Kasumi-1 (cell line): ENCODE measurements at regions not wholly inside any gene's neighbourhood (a gene's known extent, or its start where the extent isn't known, plus 50 kb on each side); places are given as distances from the start of the nearest gene placed in this dataset.

ENCODE experiments used
- DNase-seq, 2 experiments: peaks; one replicate each; lab custom pipeline; 2025; lab: John Stamatoyannopoulos, UW

- DNase-seq: no peak
Observed at GRCh38 chr1:225707824-225708223, 54.9 kb upstream of the ENAH start.

GRCh38 chr1:225709101-225709500 lies 56.2 kb upstream of the ENAH start:
- no peak for DNase-seq

- DNase-seq: no peak
Observed at GRCh38 chr1:225710804-225711203, 57.9 kb upstream of the ENAH start.

- no peak for DNase-seq
Observed at GRCh38 chr1:225711236-225711937, 58.5 kb upstream of the ENAH start.

GRCh38 chr1:225712391-225712790 lies 59.5 kb upstream of the ENAH start:
- peak; percentile 61 to 70 for DNase-seq

- no peak for DNase-seq
Observed at GRCh38 chr1:225713281-225713680, 60.4 kb upstream of the ENAH start.

GRCh38 chr1:225720937-225721336 lies 56.7 kb upstream of the SRP9 start:
- no peak for DNase-seq

DNA sequence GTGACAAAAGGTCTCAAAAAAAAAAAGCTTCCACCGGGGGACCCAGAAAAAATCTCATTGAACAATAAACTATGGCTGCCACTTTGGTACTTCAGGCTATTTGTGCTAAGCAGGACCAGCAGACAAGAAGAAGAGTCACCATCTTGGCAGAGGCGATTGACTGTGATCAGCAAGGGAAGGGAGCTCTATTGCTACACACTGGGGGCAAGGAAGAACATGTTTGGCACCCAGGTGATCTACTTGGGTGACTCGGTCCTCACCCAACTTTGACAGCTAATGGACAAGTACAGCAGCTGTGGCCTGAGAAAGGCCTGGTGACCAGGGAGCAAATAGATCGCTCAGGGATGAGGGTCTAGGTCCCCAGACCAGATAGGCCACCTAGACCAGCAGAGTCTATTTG lies 53.4 kb upstream of the SRP9 start:
- no peak for DNase-seq
